Upper lobe of left lung (tissue), 6 donors: ENCODE measurements at regions not wholly inside any gene's neighbourhood (a gene's known extent, or its start where the extent isn't known, plus 50 kb on each side); places are given as distances from the start of the nearest gene placed in this dataset.

Experiments used
- ATAC-seq, 2 donors: fragments of 200-7000 bp; cut with Tn5 transposase; one replicate each; pipeline ENCODE4 v1.9.1; 2022; ENCODE audit warnings: mild to moderate bottlenecking in 2 of 2, moderate library complexity in 2 of 2; ENCODE audit not compliant: low FRiP score in 2 of 2
- DNase-seq, 2 donors: peaks; one replicate each; pipeline ENCODE4 v3.0.0-alpha.2; 2019 to 2020
- H3K27ac ChIP-seq, 4 donors: fragments of 200-600 bp; sonication (generic); one replicate each; pipeline ENCODE4 v1.5.1; 2016 to 2019
- H3K27me3 ChIP-seq, 4 donors: fragments of 200-600 bp; sonication (generic); one replicate each; pipeline ENCODE4 v1.5.1; 2017 to 2019
- H3K36me3 ChIP-seq, 4 donors: fragments of 200-600 bp; sonication (generic); one replicate each; pipeline ENCODE4 v1.5.1; 2016 to 2019
- H3K4me1 ChIP-seq, 4 donors: fragments of 200-600 bp; sonication (generic); one replicate each; pipeline ENCODE4 v1.5.1; 2018 to 2019
- H3K4me3 ChIP-seq, 4 donors: fragments of 200-600 bp; sonication (generic); one replicate each; pipeline ENCODE4 v1.5.1; 2017 to 2019; ENCODE audit warnings: mild to moderate bottlenecking in 2 of 4, moderate library complexity in 1 of 4
- H3K9me3 ChIP-seq, 4 donors: fragments of 200-600 bp; sonication (generic); one replicate each; pipeline ENCODE4 v1.5.1; 2018 to 2019
- CTCF ChIP-seq, 6 experiments: fragments of 450-650 bp in 4 of 6; fragments of 200-600 bp in 2 of 6; sonication (generic) in 2 of 6; IDR thresholded peaks; one replicate each; pipeline ENCODE4 v1.5.1; 2016 to 2019; ENCODE audit warnings: antibody characterized with exemption in 6 of 6
- EP300 ChIP-seq, 4 donors: sonication (generic); formaldehyde crosslinking; IDR thresholded peaks; one replicate each; pipeline ENCODE4 v1.5.1; 2017; ENCODE audit warnings: antibody characterized with exemption in 4 of 4, control low read depth in 2 of 4
- POLR2A ChIP-seq, 4 donors: fragments of 450-650 bp; IDR thresholded peaks; one replicate each; pipeline ENCODE4 v1.5.1; 2016 to 2017; ENCODE audit warnings: antibody characterized with exemption in 4 of 4, mild to moderate bottlenecking in 2 of 4
- POLR2AphosphoS5 ChIP-seq, 2 donors: sonication (generic); formaldehyde crosslinking; IDR thresholded peaks; one replicate each; pipeline ENCODE4 v1.5.1; 2017; ENCODE audit warnings: antibody characterized with exemption in 2 of 2
- WGBS, 2 donors: methylation state at CpG; one replicate each; pipeline ENCODE4 v1.1.5; 2017 to 2018; 5-methylcytosine and 5-hydroxymethylcytosine counted together
- donor health status: DM: no; HTN: no; CAD: no; lungs with moderate emphysema.
- donor health status: DM: no; HTN: yes; CAD: no; lungs with severe emphysema.

- H3K27ac ChIP-seq: no peak overlapping the region
- no peaks in the 10 kb centered on the region for H3K36me3 ChIP-seq
- no peaks in the 10 kb centered on the region for H3K27me3 ChIP-seq
- H3K4me3 ChIP-seq: no peak overlapping the region
- no peaks in the 10 kb centered on the region for H3K4me1 ChIP-seq
- ATAC-seq: no peak
- no peaks in the 10 kb centered on the region for H3K9me3 ChIP-seq
- no peak for DNase-seq
- TF ChIP-seq POLR2AphosphoS5 (IDR thresholded peaks at IDR 0.05) (no peak), POLR2A (IDR thresholded peaks at IDR 0.05) (no peak), EP300 (IDR thresholded peaks at IDR 0.05) (no peak), CTCF (IDR thresholded peaks at IDR 0.05) (no peak)
- 83 to 85% methylated on average over 2 of the region's 2 CpGs for WGBS, 2 donors
Measured at GRCh38 chr17:13070732-13071131, 52.9 kb upstream of the ELAC2 start.

DNA sequence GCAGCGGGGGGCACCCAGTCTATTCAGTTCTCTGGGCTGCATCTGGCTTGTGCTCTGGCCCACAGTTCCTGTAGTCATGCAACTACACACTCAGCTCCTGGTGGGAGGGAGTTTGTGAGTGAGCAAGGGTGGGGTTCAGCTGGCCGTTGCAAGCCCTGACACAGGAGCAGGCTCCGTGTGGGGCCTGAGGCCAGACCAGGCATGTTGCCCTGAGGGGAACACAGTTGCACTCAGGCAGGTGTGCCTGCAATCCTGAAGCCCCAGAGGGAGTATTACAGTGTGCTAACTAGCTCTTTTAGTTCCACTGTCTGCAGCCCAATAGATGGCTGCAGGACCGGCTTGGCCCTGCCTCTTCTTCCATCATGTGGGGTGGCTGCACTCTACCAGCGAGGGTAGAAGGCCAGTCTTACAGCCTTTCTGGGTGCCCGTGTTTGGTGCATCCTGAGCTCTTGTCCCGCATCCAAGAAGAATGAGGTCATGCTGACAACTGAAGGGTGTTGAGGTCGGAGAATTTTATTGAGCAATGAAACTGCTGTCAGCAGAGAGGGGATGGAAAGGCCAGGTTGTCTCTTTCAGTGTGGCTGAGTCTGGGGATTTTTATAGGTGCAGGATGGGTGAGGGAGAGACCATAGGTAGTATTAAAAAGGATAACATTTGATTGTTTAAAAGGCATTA, 49.9 kb upstream of the ELAC2 start:
- H3K9me3 ChIP-seq: no peaks in the 10 kb centered on the region
- TF ChIP-seq CTCF (IDR thresholded peaks at IDR 0.05): no peak
- TF ChIP-seq POLR2AphosphoS5 (IDR thresholded peaks at IDR 0.05): no peak
- TF ChIP-seq POLR2A (IDR thresholded peaks at IDR 0.05): no peak
- TF ChIP-seq EP300 (IDR thresholded peaks at IDR 0.05): no peak
- no peak for DNase-seq
- WGBS, 2 donors: 70 to 97% methylated on average over 2 to 8 of the region's 8 CpGs
- H3K36me3 ChIP-seq: no peaks in the 10 kb centered on the region
- no peak overlapping the region for H3K27ac ChIP-seq
- no peaks in the 10 kb centered on the region for H3K27me3 ChIP-seq
- H3K4me3 ChIP-seq: no peak overlapping the region
- peak in 1 of 2 donors; percentile 58 for ATAC-seq
- no peaks in the 10 kb centered on the region for H3K4me1 ChIP-seq
